Muscle of leg (tissue), 3 donors: ENCODE measurements at regions not wholly inside any gene's neighbourhood (a gene's known extent, or its start where the extent isn't known, plus 50 kb on each side); places are given as distances from the start of the nearest gene placed in this dataset.

Experiments used
- DNase-seq: peaks from one replicate; pipeline ENCODE4 v3.0.0; 2013
- H3K27ac ChIP-seq: one replicate; pipeline ENCODE4 v1.5.1; 2013; ENCODE audit warnings: mild to moderate bottlenecking, low read length, control low read depth
- H3K27me3 ChIP-seq: one replicate; pipeline ENCODE4 v1.6.1; 2013; ENCODE audit warnings: low read length; ENCODE audit not compliant: control insufficient read depth, insufficient read depth
- H3K36me3 ChIP-seq: one replicate; pipeline ENCODE4 v1.6.1; 2013; ENCODE audit warnings: low read length; ENCODE audit not compliant: control insufficient read depth, insufficient read depth
- H3K4me1 ChIP-seq: one replicate; pipeline ENCODE4 v1.6.1; 2013; ENCODE audit warnings: low read length; ENCODE audit not compliant: control insufficient read depth, insufficient read depth
- H3K4me3 ChIP-seq: one replicate; pipeline ENCODE4 v1.5.1; 2013; ENCODE audit warnings: low read length, control low read depth
- H3K9me3 ChIP-seq: replicated peaks from 2 replicates; pipeline ENCODE4 v1.6.1; 2013; ENCODE audit warnings: low read depth, low read length; ENCODE audit not compliant: control insufficient read depth
- WGBS: methylation state at CpG from one replicate; pipeline ENCODE4 v1.1.5; 2013; ENCODE audit warnings: missing lambda C conversion rate; ENCODE audit not compliant: insufficient coverage; 5-methylcytosine and 5-hydroxymethylcytosine counted together

GRCh38 chr16:18060351-18060750 is 276.2 kb downstream of the NPIPA8 start:
- H3K9me3 ChIP-seq, result no peaks in the 10 kb centered on the region
- no peak overlapping the region for H3K4me3 ChIP-seq
- H3K27me3 ChIP-seq, result no peaks in the 10 kb centered on the region
- 28% methylated on average over 5 of the region's 7 CpGs for WGBS
- DNase-seq, result peak; percentile 3
- no peaks in the 10 kb centered on the region for H3K4me1 ChIP-seq
- no peak overlapping the region for H3K27ac ChIP-seq
- no peaks in the 10 kb centered on the region for H3K36me3 ChIP-seq

GRCh38 chr16:18059577-18059976 is 277.0 kb downstream of the NPIPA8 start:
- H3K36me3 ChIP-seq, result no peaks in the 10 kb centered on the region
- no peak for DNase-seq
- no peak overlapping the region for H3K27ac ChIP-seq
- H3K4me1 ChIP-seq, result no peaks in the 10 kb centered on the region
- no peaks in the 10 kb centered on the region for H3K9me3 ChIP-seq
- no peak overlapping the region for H3K4me3 ChIP-seq
- H3K27me3 ChIP-seq, result no peaks in the 10 kb centered on the region
- WGBS, result 90% methylated on average over 6 of the region's 6 CpGs

- H3K9me3 ChIP-seq, result no peaks in the 10 kb centered on the region
- WGBS, result 100% methylated on average over 1 of the region's 1 CpG
- no peak overlapping the region for H3K27ac ChIP-seq
- no peak overlapping the region for H3K4me3 ChIP-seq
- no peaks in the 10 kb centered on the region for H3K27me3 ChIP-seq
- no peaks in the 10 kb centered on the region for H3K36me3 ChIP-seq
- DNase-seq, result no peak
- no peaks in the 10 kb centered on the region for H3K4me1 ChIP-seq
Observed at GRCh38 chr16:18059089-18059488, 277.4 kb downstream of the NPIPA8 start.

GRCh38 chr16:18055411-18055916 is 281.1 kb downstream of the NPIPA8 start:
- Histone ChIP-seq H3K36me3 (no peaks in the 10 kb centered on the region), H3K27me3 (no peaks in the 10 kb centered on the region), H3K9me3 (no peaks in the 10 kb centered on the region), H3K4me3 (no peak overlapping the region), H3K27ac (no peak overlapping the region), H3K4me1 (no peaks in the 10 kb centered on the region)
- DNase-seq, result no peak
- 79% methylated on average over 2 of the region's 4 CpGs for WGBS

GRCh38 chr16:18050777-18051176 is 285.8 kb downstream of the NPIPA8 start:
- H3K27me3 ChIP-seq, result no peaks in the 10 kb centered on the region
- H3K36me3 ChIP-seq, result no peaks in the 10 kb centered on the region
- no peak overlapping the region for H3K27ac ChIP-seq
- no peak overlapping the region for H3K4me3 ChIP-seq
- no peaks in the 10 kb centered on the region for H3K9me3 ChIP-seq
- DNase-seq, result no peak
- WGBS, result 77% methylated on average over 2 of the region's 6 CpGs
- H3K4me1 ChIP-seq, result peaks cover 2% of the 10 kb centered on the region

- no peaks in the 10 kb centered on the region for H3K27me3 ChIP-seq
- DNase-seq, result no peak
- no peaks in the 10 kb centered on the region for H3K36me3 ChIP-seq
- no peaks in the 10 kb centered on the region for H3K9me3 ChIP-seq
- H3K4me3 ChIP-seq, result no peak overlapping the region
- WGBS, result 73% methylated on average over 5 of the region's 7 CpGs
- H3K4me1 ChIP-seq, result peaks cover 2% of the 10 kb centered on the region
- H3K27ac ChIP-seq, result no peak overlapping the region
Observed at GRCh38 chr16:18050234-18050633, 286.3 kb downstream of the NPIPA8 start.

GRCh38 chr16:18049547-18050133 is 286.9 kb downstream of the NPIPA8 start:
- Histone ChIP-seq H3K4me3 (no peak overlapping the region), H3K4me1 (peaks cover 2% of the 10 kb centered on the region), H3K27ac (no peak overlapping the region), H3K9me3 (no peaks in the 10 kb centered on the region), H3K36me3 (no peaks in the 10 kb centered on the region), H3K27me3 (no peaks in the 10 kb centered on the region)
- no peak for DNase-seq
- 25% methylated on average over 4 of the region's 6 CpGs for WGBS

GRCh38 chr16:18048853-18049546 is 287.5 kb downstream of the NPIPA8 start:
- no peak overlapping the region for H3K27ac ChIP-seq
- no peak overlapping the region for H3K4me3 ChIP-seq
- 26% methylated on average over 4 of the region's 4 CpGs for whole genome bisulfite sequencing
- no peaks in the 10 kb centered on the region for H3K9me3 ChIP-seq
- peak; percentile 38 for DNase-seq
- no peaks in the 10 kb centered on the region for H3K27me3 ChIP-seq
- H3K36me3 ChIP-seq, result no peaks in the 10 kb centered on the region
- peaks cover 2% of the 10 kb centered on the region for H3K4me1 ChIP-seq

GRCh38 chr16:18047761-18048160 is 288.8 kb downstream of the NPIPA8 start:
- H3K27me3 ChIP-seq, result no peaks in the 10 kb centered on the region
- peaks cover 2% of the 10 kb centered on the region for H3K4me1 ChIP-seq
- H3K9me3 ChIP-seq, result no peaks in the 10 kb centered on the region
- no peak overlapping the region for H3K27ac ChIP-seq
- no peaks in the 10 kb centered on the region for H3K36me3 ChIP-seq
- no peak for DNase-seq
- H3K4me3 ChIP-seq, result no peak overlapping the region
- WGBS, result no CpG with 5 or more reads among the region's 6 CpGs

- no peak overlapping the region for H3K4me3 ChIP-seq
- H3K4me1 ChIP-seq, result peaks cover 2% of the 10 kb centered on the region
- H3K27ac ChIP-seq, result no peak overlapping the region
- WGBS, result no CpG with 5 or more reads among the region's 6 CpGs
- H3K36me3 ChIP-seq, result no peaks in the 10 kb centered on the region
- DNase-seq, result no peak
- H3K27me3 ChIP-seq, result no peaks in the 10 kb centered on the region
- no peaks in the 10 kb centered on the region for H3K9me3 ChIP-seq
Observed at GRCh38 chr16:18045356-18045755, 291.2 kb downstream of the NPIPA8 start.
